Cardiac fibroblast (primary cell): ENCODE measurements at regions not wholly inside any gene's neighbourhood (a gene's known extent, or its start where the extent isn't known, plus 50 kb on each side); places are given as distances from the start of the nearest gene placed in this dataset.
"Not testable (repeated sequence)": the region's sequence is repeated elsewhere in the genome, so short reads cannot be mapped to it uniquely, and the experiment has no call there.

Experiments used
- DNase-seq, 2 donors: peaks; one replicate each; pipeline versions ENCODE4 v3.0.0 to v3.0.0-alpha.2; 2010; ENCODE audit warnings: low read depth in 2 of 2
- H3K4me3 ChIP-seq, 2 donors: replicated peaks in 1 of 2; 1 replicate in 1 of 2; 2 replicates in 1 of 2; pipeline ENCODE4 v1.5.1; 2011; ENCODE audit warnings: low read depth in 2 of 2, low read length in 2 of 2, mild to moderate bottlenecking in 2 of 2, moderate library complexity in 1 of 2
- CTCF ChIP-seq: IDR thresholded peaks from one replicate; pipeline ENCODE4 v1.5.1; 2011; ENCODE audit warnings: low read depth, mild to moderate bottlenecking, low read length, inconsistent platforms

GRCh38 chr12:25357595-25357994 is 106.9 kb upstream of the KRAS start:
- no peak for TF ChIP-seq CTCF
- no peak for DNase-seq
- H3K4me3 ChIP-seq = no peak overlapping the region

GRCh38 chr12:25352942-25353341 is 102.2 kb upstream of the KRAS start:
- DNase-seq, H3K4me3 ChIP-seq: not testable (repeated sequence)

- no peak overlapping the region for H3K4me3 ChIP-seq
- peak; percentile 5 to 13 for DNase-seq
- TF ChIP-seq CTCF = no peak
Observed at GRCh38 chr12:25352083-25352918, 101.6 kb upstream of the KRAS start.

- H3K4me3 ChIP-seq = no peak overlapping the region
- no peak for TF ChIP-seq CTCF
- no peak for DNase-seq
Observed at GRCh38 chr12:25348593-25348895, 97.8 kb upstream of the KRAS start.

- no peak overlapping the region for H3K4me3 ChIP-seq
- no peak for TF ChIP-seq CTCF
- peak in 1 of 2 donors; percentile 3 for DNase-seq
Observed at GRCh38 chr12:25347716-25348592, 97.2 kb upstream of the KRAS start.

- not testable (repeated sequence) for DNase-seq, H3K4me3 ChIP-seq
Observed at GRCh38 chr12:25341877-25342276, 91.1 kb upstream of the KRAS start.

GRCh38 chr12:25337916-25338315 is 87.2 kb upstream of the KRAS start:
- TF ChIP-seq CTCF = no peak
- H3K4me3 ChIP-seq = no peak overlapping the region
- no peak for DNase-seq
